HS-5 (cell line): ENCODE measurements at regions not wholly inside any gene's neighbourhood (a gene's known extent, or its start where the extent isn't known, plus 50 kb on each side); places are given as distances from the start of the nearest gene placed in this dataset.
A peak's percentile ranks its signal among the peaks of the same experiment; 100 is the strongest.
"Not testable (repeated sequence)": the region's sequence is repeated elsewhere in the genome, so short reads cannot be mapped to it uniquely, and the experiment has no call there.

Source experiments
- DNase-seq: peaks from one replicate; pipeline ENCODE4 v3.0.0-alpha.2; 2012; ENCODE audit warnings: low read depth

DNA sequence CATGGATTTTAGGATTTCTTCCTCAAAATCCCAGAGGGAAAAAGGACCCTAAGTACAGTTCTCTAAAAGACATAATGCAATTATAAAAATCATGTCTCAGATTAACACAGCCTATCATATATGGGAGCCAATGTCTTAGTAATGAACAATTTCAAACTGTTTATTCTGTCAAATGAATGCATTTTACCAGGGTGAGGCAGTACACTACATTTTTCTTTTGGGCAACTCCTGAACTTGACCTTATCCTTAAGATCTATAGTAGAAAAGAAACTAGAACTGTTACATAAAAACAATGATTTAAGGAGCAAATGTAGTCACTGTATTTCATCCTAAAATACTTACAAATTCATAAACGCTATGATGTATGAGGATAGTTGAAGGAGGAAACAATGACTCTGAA, 226.3 kb upstream of the B3GALT2 start:
- no peak for DNase-seq

DNA sequence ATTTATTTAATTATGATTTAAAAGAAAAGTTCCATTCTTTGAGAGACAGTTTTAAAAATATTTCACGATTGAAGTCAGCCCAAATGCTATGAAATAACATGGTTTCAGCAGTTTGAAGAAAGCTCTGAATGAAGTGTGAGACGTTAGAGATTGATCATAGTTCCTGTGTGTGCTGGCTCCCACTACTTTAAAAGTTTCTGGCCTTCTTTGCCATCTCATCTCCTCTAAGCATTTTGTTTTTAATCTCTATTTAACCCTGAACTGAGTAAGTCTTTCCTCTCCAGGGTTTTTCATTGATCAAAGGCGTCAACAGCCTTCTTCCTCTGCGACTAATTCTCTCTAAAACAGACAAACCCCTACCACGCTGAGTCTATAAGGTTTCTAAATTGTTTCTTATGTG, 225.3 kb upstream of the B3GALT2 start:
- no peak for DNase-seq

DNA sequence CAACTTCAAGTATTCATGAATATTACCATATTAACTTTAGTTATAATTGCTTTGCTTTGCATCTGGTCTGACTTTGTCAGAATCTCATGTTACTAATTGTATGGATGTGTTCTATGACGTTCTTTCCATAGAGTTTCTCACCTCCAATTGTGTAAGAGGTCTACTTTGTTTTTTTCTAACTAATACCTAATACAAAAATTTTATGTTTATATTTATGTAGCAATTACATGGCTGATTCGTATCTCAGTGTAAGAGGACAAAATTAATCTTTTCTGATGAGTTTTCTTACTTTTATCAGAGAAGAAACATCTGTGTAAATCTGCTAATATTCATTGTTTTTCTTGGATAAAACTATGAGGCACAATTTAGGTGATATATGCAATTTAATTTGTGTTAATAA, 224.8 kb upstream of the B3GALT2 start:
- no peak for DNase-seq

DNA sequence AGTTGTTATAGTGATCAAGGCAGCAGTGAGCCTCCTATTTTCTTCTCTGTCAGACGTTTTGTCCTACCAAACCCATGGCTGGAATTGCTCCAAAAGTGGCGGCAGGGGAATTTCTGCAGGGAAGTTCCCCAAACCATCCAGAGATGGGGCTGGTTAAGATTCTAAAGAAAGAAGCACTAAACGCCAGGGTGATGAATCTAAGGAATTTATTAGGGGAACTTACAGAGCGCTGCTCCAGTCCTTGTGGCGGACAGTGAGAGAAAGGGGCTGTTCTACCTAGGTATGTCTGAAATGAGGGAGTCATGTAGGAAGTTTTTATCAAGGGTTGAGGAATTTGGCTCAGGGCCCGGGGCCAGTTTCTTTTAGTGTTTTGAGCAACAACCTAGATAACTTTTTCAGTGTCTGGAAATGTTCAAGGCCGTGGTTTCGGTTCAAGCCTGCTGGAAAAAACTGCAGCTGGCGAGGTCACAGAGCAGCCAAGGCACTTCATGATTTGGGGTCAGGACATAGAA, 222.4 kb upstream of the B3GALT2 start:
- DNase-seq = no peak

DNA sequence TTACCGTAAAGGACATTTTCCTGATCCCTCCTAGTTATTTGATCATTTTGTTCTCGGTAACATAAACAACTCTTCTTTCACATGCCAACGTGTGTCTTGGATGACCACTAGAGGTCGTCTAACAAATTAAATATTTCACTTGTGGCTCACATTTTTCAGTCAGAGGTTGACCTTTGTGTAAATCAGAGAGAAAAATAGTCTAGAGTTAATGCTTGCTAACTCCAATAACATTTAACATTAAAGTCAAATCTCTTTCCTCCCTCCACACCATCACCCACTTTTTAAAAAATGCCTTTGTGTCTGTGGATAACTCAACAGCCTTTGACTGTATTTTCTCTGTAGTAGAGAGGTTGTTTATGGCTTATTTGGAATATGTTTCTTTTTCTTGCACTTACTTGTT, 220.5 kb upstream of the B3GALT2 start:
- DNase-seq = peak; percentile 32

DNA sequence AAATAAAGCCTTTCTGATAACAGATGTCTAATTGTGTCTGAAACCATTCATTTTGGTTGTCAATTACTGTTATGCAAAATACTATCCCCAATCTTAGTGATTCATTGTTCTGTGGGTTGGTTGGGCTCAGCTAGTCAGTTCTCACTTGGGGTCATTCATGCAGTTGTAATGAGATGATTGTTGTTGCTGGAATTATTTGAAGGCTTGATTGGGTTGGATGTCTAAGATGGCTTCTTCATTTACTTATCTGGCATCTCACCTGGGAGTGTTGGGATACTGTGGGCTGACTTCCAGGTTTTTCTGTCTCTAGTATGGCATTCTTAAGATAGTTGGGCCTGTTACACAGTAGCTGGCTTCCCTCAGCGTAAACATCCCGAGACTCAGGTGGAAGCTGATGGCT, 217.8 kb upstream of the B3GALT2 start:
- DNase-seq = no peak

DNA sequence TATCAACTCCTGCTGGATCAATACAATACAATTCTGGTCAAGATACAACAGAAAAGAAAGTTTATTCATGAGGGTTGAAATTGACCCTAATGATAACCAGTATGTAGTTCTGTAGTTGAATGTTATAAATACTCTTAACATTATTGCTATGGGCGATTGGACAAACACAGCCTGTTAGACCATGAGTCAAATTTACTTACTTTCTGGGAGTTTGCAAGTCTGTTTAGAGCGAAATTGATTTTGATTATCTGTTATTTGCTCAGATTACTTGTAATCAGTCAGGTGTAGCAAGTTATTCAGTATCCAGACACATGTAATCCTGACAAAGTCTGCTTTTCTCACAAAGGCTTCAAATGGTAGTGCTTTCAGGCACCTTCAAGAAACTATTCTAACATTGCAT, 216.6 kb upstream of the B3GALT2 start:
- no peak for DNase-seq

DNA sequence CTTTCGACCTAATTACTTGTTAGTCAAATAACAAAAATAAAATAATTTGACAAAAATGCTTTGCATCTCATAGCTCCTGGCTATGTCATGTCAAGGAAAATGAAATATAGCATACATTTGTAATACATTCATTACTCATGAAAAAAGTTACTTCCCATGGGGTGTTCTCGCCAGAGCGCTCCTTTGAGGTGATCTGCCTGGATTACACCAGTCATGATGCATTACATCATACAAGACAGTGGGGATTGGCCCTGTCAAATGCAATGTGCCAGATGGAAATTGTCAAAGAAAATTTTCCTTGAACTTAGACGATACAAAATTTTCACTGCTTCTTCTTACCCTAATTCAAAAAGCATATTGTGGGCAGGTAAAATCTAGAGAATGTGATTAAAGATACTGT, 215.6 kb upstream of the B3GALT2 start:
- no peak for DNase-seq

DNA sequence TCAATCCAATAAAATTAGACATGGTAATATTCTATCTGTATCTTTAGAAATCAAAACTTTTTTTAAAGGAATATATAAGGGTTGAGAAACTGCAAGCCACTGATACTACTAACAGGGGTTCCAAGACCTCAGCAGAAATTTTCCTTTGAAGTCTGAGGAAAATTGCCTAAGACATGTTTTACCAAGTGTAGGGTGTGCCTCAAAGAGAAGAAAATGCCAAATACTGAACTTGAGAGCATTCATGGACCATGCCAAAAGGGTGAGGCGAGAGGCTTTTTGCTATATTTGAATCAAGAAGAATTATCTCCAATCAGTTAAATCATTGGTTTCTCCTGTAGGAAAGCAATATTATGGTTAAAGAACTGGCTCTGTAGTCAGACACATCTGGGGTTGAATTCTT, 207.9 kb upstream of the B3GALT2 start:
- DNase-seq = no peak

DNA sequence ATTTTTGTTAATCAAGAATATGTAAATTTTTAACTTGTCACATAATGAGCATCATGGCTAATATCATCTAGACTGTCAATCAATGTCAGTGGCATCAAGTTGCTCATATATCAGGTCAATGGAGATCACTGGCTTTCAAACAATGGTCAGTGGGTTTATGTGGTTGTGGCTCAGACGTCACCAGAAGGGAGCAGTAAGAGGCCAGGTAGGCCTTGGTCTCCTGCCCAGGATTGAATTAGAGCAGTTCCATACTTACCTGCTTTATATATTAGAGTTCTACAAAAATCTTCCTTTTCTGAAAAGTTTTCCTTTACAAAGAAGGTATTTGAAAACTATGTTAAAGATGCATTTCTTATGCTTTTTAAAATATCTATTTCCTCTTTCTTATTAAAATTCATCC, 206.3 kb upstream of the B3GALT2 start:
- no peak for DNase-seq

DNA sequence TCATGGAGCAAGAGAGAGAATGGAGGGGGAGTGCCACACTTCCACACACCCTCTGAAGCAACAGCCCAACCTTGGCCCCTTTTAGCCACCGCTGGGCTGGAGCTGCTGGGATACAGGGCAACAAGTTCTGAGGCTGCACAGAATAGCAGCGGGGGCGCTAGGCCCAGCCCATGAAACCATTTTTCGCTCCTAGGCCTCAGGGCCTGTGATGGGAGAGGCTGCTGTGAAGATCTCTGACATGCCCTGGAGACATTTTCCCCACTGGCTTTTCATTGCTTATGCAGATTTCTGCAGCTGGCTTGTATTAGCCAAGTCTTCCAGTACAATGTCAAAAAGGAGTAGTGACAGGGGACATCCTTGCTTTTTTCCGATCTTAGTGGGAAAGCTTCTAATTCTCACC, 202.3 kb upstream of the B3GALT2 start:
- DNase-seq = no peak

DNA sequence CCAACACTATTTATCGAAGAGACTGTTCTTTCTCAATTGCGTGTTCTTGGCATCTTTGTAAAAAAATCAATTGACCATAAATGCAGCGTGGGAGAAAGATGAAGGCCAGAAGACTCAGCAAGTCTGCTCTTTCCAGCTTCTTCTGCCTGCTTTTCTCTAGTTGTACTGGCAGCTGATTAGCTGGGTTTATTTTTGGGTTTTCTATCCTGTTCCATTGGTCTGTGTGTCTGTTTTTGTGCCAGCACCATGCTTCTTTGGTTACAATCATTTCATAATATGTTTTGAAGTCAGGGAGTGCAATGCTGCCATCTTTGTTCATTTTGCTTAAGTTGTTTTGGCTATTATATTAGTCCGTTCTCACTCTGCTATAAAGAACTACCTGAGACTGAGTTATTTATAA, 201.8 kb upstream of the B3GALT2 start:
- DNase-seq = no peak

DNA sequence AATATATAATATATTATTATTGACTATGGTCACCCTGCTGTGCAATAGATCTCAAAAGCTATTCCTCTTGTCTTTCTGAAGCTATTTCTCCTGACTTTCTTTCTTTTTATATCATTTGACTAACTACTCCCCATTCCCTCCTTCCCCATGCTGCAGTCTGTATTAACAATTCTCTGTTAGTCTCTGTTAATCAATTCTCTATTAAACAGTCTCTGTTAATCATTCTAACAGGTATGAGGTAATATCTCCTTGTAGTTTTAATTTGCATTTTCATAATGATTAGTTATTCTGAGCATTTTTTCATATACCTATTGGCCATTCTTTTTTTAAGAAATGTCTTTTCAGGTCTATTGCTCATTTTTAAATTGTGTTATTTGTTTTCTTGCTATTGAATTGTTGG, 201.0 kb upstream of the B3GALT2 start:
- no peak for DNase-seq

DNA sequence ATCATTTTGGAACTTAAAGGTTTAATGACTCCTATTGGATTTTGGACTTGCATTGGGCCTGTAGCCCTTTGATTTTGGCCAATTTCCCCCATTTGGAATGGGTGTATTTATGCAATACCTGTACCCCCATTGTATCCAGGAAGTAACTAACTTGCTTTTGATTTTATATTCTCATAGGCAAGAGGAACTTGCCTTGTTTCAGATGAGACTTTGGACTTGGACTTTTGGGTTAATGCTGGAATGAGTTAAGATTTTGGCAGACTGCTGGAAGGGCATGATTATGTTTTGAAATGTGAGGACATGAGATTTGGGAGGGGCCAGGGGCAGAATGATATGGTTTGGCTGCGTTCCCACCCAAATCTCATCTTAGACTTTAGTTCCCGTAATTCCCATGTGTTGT, 192.0 kb upstream of the B3GALT2 start:
- not testable (repeated sequence) for DNase-seq

DNA sequence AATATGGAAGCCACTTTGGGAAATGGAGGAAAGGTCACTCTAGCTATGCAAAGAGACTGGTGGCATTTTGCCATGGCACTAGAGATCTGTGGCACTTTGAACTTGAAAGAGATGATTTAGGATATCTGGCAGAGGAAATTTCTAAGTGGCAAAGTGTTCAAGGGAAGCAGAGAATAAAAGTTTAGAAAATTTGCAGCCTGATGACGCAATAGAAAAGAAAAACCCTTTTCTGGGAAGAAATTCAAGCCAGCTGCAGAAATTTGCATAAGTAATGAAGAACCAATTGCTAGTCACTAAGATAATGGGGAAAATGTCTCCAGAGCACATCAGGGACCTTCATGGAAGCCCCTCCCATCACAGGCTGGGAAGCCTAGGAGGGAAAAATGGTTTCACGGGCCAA, 191.1 kb upstream of the B3GALT2 start:
- no peak for DNase-seq

DNA sequence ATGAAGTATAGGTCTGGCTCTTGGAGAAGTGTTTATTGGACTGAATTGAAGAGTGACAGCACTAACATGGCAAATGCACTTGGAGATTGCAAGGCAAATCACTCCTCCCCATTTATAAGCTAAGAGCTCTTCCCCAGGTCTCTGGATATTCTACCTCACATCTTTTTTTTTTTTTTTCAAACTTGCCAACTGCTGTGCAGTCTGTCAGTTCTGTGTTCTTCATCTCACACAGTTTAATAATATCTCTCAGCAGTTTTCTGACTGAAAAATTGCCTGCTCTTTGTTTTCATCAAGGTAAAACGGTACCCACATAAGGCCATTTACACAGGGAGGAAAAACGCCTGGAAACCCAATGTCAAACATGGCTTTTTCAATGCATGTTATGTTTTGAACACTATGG, 186.1 kb upstream of the B3GALT2 start:
- no peak for DNase-seq

DNA sequence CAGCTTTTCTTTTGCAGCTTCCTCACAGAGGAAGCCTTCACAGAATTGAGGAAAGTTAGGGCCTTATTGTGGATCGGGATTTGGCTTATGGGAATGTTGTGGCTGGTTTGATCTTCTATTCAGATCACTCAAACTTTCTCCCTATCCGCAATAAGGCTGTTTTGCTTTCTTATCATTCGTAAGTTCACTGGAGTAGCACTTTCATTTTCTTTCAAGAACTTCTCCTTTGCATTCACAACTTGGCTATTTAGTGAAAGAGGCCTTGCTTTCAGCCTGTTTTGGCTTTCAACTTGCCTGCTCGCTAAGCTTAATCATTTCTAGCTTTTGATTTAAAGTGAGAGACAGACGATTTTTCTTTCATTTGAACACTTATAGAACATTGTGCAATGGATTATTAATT, 181.9 kb upstream of the B3GALT2 start:
- DNase-seq = no peak

DNA sequence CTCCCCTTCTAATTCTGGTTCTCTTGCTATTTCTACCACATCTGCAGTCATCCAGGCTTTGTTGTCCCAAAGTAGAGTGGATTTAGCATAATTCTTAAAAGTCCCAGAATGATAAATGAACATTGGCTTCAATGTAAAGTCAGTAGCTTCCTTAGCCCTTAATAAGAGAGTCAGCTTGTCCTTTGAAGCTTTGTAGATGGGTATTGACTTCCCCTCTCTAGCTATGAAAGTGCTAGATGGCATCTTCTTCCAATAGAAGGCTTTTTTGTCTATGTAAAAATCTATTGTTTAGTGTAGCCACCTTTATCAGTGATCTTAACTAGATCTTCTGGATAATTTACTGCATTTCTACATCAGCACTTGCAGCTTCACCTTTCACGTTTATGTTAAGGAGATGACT, 181.4 kb upstream of the B3GALT2 start:
- no peak for DNase-seq

DNA sequence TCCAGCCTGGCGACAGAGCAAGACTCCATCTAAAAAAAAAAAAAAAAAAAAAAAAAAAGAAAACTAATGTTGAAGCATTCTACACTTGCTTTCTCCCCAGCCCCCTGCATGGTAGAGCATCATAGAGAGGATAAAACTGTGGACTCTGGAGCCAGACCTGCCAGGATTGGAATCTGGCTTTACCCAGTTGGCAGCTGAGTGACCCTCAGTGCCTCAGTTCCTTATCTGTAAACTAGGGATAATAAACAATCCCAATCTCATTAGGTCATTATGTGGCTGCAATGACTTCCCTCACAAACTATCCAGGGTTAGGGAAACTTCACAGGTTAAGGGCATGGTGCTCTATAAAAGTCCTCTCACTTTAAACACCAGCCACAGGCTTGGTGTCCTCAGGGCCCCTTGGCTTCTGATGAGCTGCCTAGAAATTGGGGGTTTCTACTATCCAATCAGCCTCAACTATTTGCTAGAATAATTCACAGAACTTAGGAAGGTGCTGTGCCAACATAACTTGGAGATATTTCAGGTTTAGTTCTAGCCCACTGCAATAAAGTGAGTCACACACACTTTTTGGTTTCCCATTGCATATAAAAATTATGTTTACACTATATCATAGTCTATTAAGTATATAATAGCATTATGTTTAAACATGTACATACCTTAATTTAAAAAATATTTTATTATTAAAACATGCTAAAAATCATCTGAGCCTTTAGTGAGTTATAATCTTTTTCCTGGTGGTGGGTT, 180.5 kb upstream of the B3GALT2 start:
- DNase-seq = no peak

DNA sequence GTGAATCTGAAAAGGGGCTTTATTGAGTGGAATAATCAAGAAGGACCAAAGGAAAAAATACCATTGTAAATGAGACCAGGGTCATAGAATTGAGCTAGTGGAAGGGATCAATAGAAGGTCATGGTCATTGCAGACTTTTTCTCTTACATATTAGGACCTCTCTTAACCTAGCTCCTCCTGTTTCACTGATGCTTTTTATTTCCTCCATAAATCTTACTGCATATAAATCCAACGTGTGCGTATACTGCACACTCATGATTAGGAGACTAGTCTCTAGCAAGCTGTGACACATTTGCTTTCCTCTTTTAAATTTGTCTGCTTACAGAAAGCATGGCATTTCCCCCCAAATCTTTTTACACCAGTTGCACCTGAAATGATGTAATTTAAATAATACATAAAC, 179.6 kb upstream of the B3GALT2 start:
- no peak for DNase-seq

DNA sequence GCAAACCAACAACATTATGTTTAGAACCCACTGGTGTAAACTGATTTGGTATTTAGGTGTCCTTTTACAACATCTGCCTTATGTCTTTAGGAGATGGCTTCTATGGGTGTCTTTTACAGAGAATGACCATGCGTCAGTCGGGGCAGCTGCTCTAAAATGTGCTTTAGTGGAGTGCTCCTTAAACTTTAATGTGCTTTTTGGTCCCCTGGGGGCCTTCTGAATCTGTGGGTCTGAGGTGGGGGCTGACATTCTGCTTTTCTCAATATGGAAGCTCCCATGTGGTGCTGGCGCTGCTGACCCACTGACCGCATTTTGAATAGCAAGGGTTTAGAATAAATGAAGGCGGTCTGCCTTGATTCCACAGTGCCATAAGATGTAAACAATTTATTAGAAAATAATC, 173.2 kb upstream of the B3GALT2 start:
- no peak for DNase-seq

DNA sequence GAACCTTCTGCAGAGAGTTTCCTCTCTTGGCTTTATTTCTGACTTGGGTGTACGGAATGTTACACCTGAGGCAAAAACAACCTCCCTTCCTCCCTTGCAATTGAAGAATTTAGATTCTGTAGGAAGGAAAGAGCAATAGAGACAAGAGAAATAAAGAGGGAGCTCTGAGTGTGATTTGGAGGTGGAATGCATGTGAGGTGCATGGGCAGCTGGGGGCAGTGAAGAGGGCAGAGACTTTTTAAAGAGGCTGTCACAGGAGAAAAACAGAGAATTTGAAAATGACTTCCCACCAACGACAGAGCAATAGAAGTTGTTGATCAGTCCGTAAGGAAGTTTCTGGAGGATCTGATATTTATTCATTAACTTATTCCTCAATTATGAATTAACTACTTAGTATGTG, 172.0 kb upstream of the B3GALT2 start:
- no peak for DNase-seq

DNA sequence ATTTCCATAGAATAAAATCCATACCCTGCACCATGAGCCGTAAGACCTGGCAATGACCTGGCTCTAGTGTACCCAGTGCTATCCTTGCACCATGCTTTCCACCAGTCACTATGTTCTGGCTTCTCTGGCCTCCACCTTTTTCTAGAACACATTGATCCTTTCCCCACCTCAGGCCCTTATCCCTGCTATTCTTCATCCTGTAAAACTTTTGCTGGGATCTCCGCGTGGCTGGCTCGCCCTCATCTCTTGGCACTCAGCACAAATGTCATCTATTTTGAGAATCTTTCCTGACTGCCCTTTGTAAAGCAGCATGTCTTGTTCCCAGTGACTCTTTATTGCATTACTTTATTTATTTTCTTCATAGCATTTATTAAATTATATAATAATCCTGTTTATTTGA, 169.8 kb upstream of the B3GALT2 start:
- no peak for DNase-seq

DNA sequence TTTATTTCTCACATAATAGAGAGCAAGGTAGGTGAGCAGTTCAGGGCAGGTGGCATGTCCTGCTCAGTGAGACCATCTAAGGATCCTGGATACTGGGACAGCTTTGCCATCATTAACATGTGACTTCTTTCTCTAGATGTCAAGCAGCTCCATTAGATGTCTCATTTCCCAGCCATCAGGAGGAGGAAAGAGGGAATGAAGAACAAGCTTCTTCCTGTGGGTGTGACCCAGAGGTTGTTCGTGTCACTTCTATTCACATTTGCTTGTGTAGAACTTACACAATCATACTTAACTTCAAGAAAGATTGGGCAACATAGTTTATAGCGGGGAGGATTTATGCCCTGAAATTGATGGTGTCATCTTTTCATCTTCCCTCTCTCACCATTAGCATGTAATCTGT, 169.2 kb upstream of the B3GALT2 start:
- no peak for DNase-seq

DNA sequence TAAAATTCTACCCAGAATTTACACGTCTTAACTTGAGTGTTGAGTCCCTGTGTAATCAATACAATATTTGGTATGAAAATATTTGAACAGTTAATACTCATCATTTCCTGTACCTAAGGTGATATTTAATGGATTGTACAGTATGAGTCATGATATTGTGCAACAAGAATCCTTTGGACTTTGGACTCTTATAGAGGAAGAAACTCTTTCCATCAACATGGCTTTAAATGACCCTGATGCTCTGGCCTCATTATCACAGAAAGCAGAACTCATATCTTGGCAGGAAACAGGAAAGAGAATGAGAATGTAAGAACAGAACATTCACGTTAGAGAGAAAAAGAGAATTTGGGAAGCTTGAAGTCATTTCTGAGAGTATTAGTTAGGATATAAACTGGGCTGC, 168.8 kb upstream of the B3GALT2 start:
- DNase-seq = peak; percentile 35
